ENCODE measurements at regions not wholly inside any gene's neighbourhood (a gene's known extent, or its start where the extent isn't known, plus 50 kb on each side); places are given as distances from the start of the nearest gene placed in this dataset.

DNA sequence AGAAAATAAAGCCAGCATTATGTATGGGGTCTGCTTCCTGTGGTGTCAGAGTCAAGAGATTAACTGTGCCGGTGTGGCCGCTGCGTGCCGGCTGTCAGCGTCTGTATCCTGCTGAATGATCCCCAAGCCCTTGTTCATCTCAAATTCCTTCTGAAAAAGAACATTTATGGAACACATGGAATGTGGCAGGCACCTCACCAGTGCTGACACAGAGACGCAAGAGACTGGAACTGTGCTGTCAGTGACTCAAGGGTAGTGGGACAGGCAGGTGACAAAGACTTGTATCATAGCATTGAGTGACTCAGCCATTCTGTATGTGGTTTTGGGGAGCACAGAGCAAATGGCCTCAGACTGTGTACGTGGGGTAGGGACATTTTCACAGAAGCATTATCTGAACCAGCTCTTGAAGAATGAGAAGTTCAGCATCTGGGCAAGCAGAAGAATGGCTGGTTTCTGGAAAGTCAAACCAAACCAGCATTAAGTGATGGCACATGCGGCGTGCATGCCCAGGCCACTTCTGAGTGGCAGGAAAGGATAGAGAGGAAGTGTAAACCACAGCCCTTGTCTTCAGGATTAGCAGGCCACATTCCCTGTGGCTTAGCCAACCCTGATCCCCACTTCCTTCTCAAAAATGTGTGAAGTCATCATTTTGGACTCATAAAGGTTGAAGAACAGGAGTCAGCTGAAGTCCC, 54.0 kb upstream of the IRS2 start:
- TF ChIP-seq, protein P1, sequence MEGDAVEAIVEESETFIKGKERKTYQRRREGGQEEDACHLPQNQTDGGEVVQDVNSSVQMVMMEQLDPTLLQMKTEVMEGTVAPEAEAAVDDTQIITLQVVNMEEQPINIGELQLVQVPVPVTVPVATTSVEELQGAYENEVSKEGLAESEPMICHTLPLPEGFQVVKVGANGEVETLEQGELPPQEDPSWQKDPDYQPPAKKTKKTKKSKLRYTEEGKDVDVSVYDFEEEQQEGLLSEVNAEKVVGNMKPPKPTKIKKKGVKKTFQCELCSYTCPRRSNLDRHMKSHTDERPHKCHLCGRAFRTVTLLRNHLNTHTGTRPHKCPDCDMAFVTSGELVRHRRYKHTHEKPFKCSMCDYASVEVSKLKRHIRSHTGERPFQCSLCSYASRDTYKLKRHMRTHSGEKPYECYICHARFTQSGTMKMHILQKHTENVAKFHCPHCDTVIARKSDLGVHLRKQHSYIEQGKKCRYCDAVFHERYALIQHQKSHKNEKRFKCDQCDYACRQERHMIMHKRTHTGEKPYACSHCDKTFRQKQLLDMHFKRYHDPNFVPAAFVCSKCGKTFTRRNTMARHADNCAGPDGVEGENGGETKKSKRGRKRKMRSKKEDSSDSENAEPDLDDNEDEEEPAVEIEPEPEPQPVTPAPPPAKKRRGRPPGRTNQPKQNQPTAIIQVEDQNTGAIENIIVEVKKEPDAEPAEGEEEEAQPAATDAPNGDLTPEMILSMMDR (IDR thresholded peaks at IDR 0.05): no peak
- TF ChIP-seq POLR2A (IDR thresholded peaks at IDR 0.05): no peak
